ENCODE measurements at regions not wholly inside any gene's neighbourhood (a gene's known extent, or its start where the extent isn't known, plus 50 kb on each side); places are given as distances from the start of the nearest gene placed in this dataset.

DNA sequence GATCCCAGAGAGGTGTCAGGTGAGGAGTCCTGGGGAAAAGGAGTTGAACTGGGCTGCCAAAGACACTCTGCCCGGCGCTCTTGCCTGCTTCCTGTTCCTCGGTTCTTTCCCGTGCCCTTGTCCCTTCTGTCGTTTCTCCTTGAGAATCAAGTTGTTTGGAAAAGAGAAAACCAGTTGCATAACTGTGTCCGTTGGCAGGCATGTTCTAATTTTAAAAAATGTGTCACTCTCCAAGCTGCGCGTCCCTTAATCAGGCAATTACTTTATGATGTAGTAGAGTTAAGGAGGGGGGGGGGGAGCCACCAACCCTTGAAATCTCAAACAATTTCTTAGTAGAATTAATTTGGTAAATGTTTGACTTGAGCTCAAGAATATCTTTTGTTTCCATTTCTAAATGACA lies 105.9 kb upstream of the IGSF21 start:
- TF ChIP-seq POLR2A (IDR thresholded peaks at IDR 0.05; ENCODE audit: borderline replicate concordance, extremely low read depth, insufficient read depth, insufficient read length) (no peak), RAD21 (IDR thresholded peaks at IDR 0.05; ENCODE audit: low read depth) (no peak), EZH2phosphoT487 (IDR thresholded peaks at IDR 0.05; ENCODE audit: borderline replicate concordance) (no peak), EZH2 (IDR thresholded peaks at IDR 0.05) (no peak)

Data from HCT116 (cell line).